ENCODE measurements at regions not wholly inside any gene's neighbourhood (a gene's known extent, or its start where the extent isn't known, plus 50 kb on each side); places are given as distances from the start of the nearest gene placed in this dataset.

DNA sequence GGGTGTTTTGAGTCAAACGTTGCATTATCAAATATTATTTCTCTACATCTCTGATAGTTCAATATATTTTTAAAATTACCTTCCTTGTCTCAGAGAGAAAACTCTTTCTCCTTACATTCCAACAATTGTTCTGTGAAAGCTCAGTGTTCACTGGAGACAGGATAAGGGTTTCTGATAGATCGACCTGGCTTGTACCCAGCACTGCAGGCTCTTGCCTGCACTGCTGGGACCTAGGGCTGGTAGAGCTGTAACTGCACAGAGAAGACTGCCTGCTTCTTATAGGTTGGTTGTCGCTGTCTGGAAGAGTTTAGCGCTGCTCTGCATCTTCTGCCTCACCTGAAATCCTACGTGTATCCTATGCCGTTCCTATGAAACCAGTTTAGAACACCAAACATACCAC lies 249.9 kb upstream of the LRTM1 start:
- no peak overlapping the region for H3K4me3 ChIP-seq
- no peaks in the 10 kb centered on the region for H3K27me3 ChIP-seq
- TF ChIP-seq EP300 (IDR thresholded peaks at IDR 0.05) (no peak), POLR2AphosphoS5 (IDR thresholded peaks at IDR 0.05) (no peak), POLR2A (IDR thresholded peaks at IDR 0.05) (no peak)
- TF ChIP-seq, protein P1, sequence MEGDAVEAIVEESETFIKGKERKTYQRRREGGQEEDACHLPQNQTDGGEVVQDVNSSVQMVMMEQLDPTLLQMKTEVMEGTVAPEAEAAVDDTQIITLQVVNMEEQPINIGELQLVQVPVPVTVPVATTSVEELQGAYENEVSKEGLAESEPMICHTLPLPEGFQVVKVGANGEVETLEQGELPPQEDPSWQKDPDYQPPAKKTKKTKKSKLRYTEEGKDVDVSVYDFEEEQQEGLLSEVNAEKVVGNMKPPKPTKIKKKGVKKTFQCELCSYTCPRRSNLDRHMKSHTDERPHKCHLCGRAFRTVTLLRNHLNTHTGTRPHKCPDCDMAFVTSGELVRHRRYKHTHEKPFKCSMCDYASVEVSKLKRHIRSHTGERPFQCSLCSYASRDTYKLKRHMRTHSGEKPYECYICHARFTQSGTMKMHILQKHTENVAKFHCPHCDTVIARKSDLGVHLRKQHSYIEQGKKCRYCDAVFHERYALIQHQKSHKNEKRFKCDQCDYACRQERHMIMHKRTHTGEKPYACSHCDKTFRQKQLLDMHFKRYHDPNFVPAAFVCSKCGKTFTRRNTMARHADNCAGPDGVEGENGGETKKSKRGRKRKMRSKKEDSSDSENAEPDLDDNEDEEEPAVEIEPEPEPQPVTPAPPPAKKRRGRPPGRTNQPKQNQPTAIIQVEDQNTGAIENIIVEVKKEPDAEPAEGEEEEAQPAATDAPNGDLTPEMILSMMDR (IDR thresholded peaks at IDR 0.05), result no peak
- no peak for ATAC-seq
- no peaks in the 10 kb centered on the region for H3K4me1 ChIP-seq
- 36 to 53% methylated on average over 2 to 6 of the region's 6 CpGs for WGBS, 2 donors (ENCODE audit: low coverage in 1 of 2)
- no peaks in the 10 kb centered on the region for H3K36me3 ChIP-seq
- H3K27ac ChIP-seq, result no peak overlapping the region
- H3K9me3 ChIP-seq, result peaks cover 0 to 5% (median 0%) of the 10 kb centered on the region in 3 donors

DNA sequence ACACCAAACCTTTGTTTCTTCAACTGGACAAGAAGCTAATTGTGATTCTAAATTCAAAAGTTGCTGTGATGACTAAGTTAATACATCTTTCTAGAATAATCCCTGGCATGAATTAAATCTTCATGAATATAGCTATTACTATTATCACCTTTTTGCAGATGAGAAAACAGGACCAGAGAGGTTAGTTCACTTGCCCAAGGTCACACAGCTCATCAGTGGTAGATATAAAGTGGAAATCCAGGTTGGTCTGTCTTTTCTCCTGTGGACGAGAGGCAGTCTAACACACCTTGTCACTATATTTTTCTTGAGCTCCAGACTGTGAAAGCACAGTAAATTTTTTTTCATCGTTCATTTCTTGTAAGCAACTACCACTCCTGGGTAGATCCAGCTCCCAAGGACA lies 247.6 kb upstream of the LRTM1 start:
- H3K4me3 ChIP-seq, result no peak overlapping the region
- H3K4me1 ChIP-seq, result no peaks in the 10 kb centered on the region
- TF ChIP-seq POLR2A (IDR thresholded peaks at IDR 0.05), result no peak
- TF ChIP-seq, protein P1 (IDR thresholded peaks at IDR 0.05), result no peak
- TF ChIP-seq POLR2AphosphoS5 (IDR thresholded peaks at IDR 0.05), result no peak
- TF ChIP-seq EP300 (IDR thresholded peaks at IDR 0.05), result no peak
- H3K27ac ChIP-seq, result no peak overlapping the region
- WGBS, 2 donors (ENCODE audit: low coverage in 1 of 2), result 88% methylated on average over 2 of the region's 2 CpGs
- ATAC-seq, result no peak
- no peaks in the 10 kb centered on the region for H3K36me3 ChIP-seq
- no peaks in the 10 kb centered on the region for H3K27me3 ChIP-seq
- peaks cover 0 to 14% (median 0%) of the 10 kb centered on the region in 3 donors for H3K9me3 ChIP-seq

DNA sequence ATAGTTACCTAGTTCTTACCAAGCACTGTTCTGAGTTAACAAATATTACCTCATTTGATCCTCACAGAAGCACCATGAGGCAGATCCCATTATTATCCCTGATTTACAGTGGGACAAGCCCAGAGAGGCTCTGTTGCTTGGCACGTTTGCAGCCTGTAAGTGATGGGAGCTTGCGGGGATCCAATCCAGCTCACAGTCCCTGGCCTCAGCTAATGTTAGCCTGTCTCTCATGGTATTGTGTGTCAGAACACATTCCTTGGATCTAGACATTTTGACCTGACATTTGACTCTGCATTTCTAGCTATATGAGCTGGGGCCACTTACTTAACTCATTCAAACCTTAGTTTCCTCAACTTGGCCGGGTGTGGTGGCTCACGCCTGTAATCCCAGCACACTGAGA lies 246.9 kb upstream of the LRTM1 start:
- Histone ChIP-seq H3K27me3 (no peaks in the 10 kb centered on the region), H3K4me1 (peaks cover 0 to 4% (median 0%) of the 10 kb centered on the region in 3 donors), H3K9me3 (peaks cover 0 to 14% (median 0%) of the 10 kb centered on the region in 3 donors), H3K4me3 (no peak overlapping the region), H3K27ac (no peak overlapping the region), H3K36me3 (no peaks in the 10 kb centered on the region)
- 58 to 89% methylated on average over 2 to 4 of the region's 4 CpGs for WGBS, 2 donors (ENCODE audit: low coverage in 1 of 2)
- TF ChIP-seq EP300 (IDR thresholded peaks at IDR 0.05) (no peak), POLR2A (IDR thresholded peaks at IDR 0.05) (no peak), POLR2AphosphoS5 (IDR thresholded peaks at IDR 0.05) (no peak)
- TF ChIP-seq, protein P1 (IDR thresholded peaks at IDR 0.05), result no peak
- no peak for ATAC-seq

DNA sequence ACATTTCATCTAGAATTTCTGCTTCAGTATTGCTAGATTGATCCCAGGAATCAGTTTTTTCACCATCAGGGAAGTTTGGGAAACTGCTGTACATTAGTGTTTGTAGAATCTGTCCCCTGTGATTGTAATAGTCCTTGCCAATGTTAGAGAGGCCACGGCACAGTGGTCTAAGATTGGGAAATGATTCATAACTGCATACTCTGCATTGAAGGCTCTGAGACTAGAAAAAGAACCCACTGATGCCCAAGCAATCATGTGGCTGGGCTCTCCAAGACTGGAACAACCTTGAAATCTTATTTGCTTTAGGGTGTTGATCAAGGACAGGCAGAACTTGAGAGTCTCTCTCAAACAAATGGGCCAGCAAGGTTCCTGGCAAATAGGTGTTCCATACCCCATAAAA lies 245.6 kb upstream of the LRTM1 start:
- H3K27ac ChIP-seq, result no peak overlapping the region
- TF ChIP-seq POLR2AphosphoS5 (IDR thresholded peaks at IDR 0.05) (no peak), POLR2A (IDR thresholded peaks at IDR 0.05) (no peak), EP300 (IDR thresholded peaks at IDR 0.05) (no peak)
- TF ChIP-seq, protein P1 (IDR thresholded peaks at IDR 0.05), result no peak
- no peaks in the 10 kb centered on the region for H3K36me3 ChIP-seq
- H3K9me3 ChIP-seq, result peaks cover 0 to 14% (median 0%) of the 10 kb centered on the region in 3 donors
- H3K4me3 ChIP-seq, result no peak overlapping the region
- H3K4me1 ChIP-seq, result peaks cover 0 to 10% (median 0%) of the 10 kb centered on the region in 3 donors
- 75 to 80% methylated on average over 1 of the region's 1 CpG for WGBS, 2 donors (ENCODE audit: low coverage in 1 of 2)
- ATAC-seq, result no peak
- H3K27me3 ChIP-seq, result no peaks in the 10 kb centered on the region

DNA sequence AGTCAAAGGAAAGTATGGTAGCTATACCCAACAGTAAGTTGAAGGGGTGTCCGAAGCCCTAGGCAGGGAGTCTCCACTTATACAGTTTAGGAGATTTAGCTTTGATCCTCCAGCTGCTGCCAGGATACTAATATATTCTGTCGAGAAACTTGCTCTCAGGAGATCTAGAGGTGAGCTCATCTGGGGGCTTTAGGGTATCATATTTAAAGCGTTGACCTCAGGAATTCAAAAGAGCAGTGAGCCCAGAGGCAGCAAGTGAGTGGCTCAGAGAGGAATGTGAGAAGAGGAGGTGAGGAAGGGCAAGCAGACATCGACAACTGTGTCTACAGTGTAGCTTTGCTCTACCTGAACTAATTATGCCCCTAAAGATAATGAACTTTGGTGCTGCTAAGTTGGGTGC lies 245.1 kb upstream of the LRTM1 start:
- TF ChIP-seq EP300 (IDR thresholded peaks at IDR 0.05) (no peak), POLR2A (IDR thresholded peaks at IDR 0.05) (no peak), POLR2AphosphoS5 (IDR thresholded peaks at IDR 0.05) (no peak)
- TF ChIP-seq, protein P1 (IDR thresholded peaks at IDR 0.05), result no peak
- Histone ChIP-seq H3K4me3 (no peak overlapping the region), H3K9me3 (peaks cover 0 to 14% (median 0%) of the 10 kb centered on the region in 3 donors), H3K4me1 (peaks cover 0 to 14% (median 0%) of the 10 kb centered on the region in 3 donors), H3K27me3 (no peaks in the 10 kb centered on the region), H3K27ac (no peak overlapping the region), H3K36me3 (no peaks in the 10 kb centered on the region)
- WGBS, 2 donors (ENCODE audit: low coverage in 1 of 2), result 87 to 93% methylated on average over 3 of the region's 4 CpGs
- ATAC-seq, result no peak
